A673 (cell line): ENCODE measurements at regions not wholly inside any gene's neighbourhood (a gene's known extent, or its start where the extent isn't known, plus 50 kb on each side); places are given as distances from the start of the nearest gene placed in this dataset.
A peak's percentile ranks its signal among the peaks of the same experiment; 100 is the strongest.

Source experiments
- BruUV-seq: library from RNA; stranded (reverse); fragments of 400-500 nt; replicated peaks from 2 replicates; lab custom pipeline; 2021; lab: Mats Ljungman, UMichigan
- CTCF ChIA-PET: fragments of 300-600 bp; sonication (Branson Sonifier 250); formaldehyde crosslinking; loops from one replicate; lab custom pipeline; 2022; ENCODE audit warnings: antibody characterized with exemption; lab: Charles Lee
- POLR2A ChIA-PET: fragments of 300-600 bp; sonication (Branson Sonifier 250); formaldehyde crosslinking; loops from one replicate; lab custom pipeline; 2022; ENCODE audit warnings: antibody characterized with exemption; ENCODE audit not compliant: low non-redundant PET; lab: Charles Lee
- DNase-seq: peaks from one replicate; pipeline ENCODE4 v3.0.0-alpha.2; 2015; ENCODE audit warnings: low spot score
- H3K27ac ChIP-seq: fragments of 200-600 bp; sonication (generic); 2 replicates; pipeline ENCODE4 v1.5.1; 2016; ENCODE audit warnings: mixed run types, low read depth, mild to moderate bottlenecking, mixed read lengths, antibody characterized with exemption, low read length; ENCODE audit not compliant: poor library complexity, severe bottlenecking
- H3K27me3 ChIP-seq: fragments of 200-600 bp; sonication (generic); replicated peaks from 2 replicates; pipeline ENCODE4 v1.6.1; 2017; ENCODE audit warnings: mixed run types, low read depth, mild to moderate bottlenecking, mixed read lengths, antibody characterized with exemption, low read length; ENCODE audit not compliant: insufficient read depth, poor library complexity
- H3K36me3 ChIP-seq: fragments of 200-600 bp; sonication (generic); 2 replicates; pipeline ENCODE4 v1.6.1; 2016; ENCODE audit warnings: mixed run types, mild to moderate bottlenecking, mixed read lengths, antibody characterized with exemption, low read length; ENCODE audit not compliant: insufficient read depth, poor library complexity, severe bottlenecking
- H3K4me1 ChIP-seq: fragments of 200-600 bp; sonication (generic); 2 replicates; pipeline ENCODE4 v1.6.1; 2017; ENCODE audit warnings: mixed run types, mild to moderate bottlenecking, mixed read lengths, antibody characterized with exemption, low read length; ENCODE audit not compliant: insufficient read depth, poor library complexity, severe bottlenecking
- H3K4me3 ChIP-seq: fragments of 200-600 bp; sonication (generic); 2 replicates; pipeline ENCODE4 v1.5.1; 2016; ENCODE audit warnings: low read depth, mixed run types, mild to moderate bottlenecking, mixed read lengths, low read length; ENCODE audit not compliant: poor library complexity, severe bottlenecking
- H3K9me3 ChIP-seq: fragments of 200-600 bp; sonication (generic); 2 replicates; pipeline ENCODE4 v1.6.1; 2016; ENCODE audit warnings: mixed run types, low read depth, mild to moderate bottlenecking, mixed read lengths, antibody characterized with exemption, low read length; ENCODE audit not compliant: poor library complexity, severe bottlenecking
- EZH2 ChIP-seq: fragments of 200-600 bp; sonication (generic); IDR thresholded peaks from 2 replicates; pipeline ENCODE4 v1.6.1; 2017; ENCODE audit warnings: borderline replicate concordance, low read depth, mild to moderate bottlenecking, mixed read lengths, antibody characterized with exemption, low read length; ENCODE audit not compliant: poor library complexity, severe bottlenecking
- intact Hi-C: fragments of 100-400 bp; cut with micrococcal nuclease; formaldehyde crosslinking; loops from one replicate; pipeline ENCODE4 v1.10.0; 2022; ENCODE audit not compliant: unreplicated experiment
- TF ChIP-seq, protein P1 (sequence below): fragments of 300-800, 200-600 bp; sonication (generic); conservative IDR thresholded peaks from 2 replicates; pipeline ENCODE4 v1.5.1; 2017; ENCODE audit warnings: low read depth, mild to moderate bottlenecking, antibody characterized with exemption, low read length, moderate library complexity, mixed read lengths

DNA sequence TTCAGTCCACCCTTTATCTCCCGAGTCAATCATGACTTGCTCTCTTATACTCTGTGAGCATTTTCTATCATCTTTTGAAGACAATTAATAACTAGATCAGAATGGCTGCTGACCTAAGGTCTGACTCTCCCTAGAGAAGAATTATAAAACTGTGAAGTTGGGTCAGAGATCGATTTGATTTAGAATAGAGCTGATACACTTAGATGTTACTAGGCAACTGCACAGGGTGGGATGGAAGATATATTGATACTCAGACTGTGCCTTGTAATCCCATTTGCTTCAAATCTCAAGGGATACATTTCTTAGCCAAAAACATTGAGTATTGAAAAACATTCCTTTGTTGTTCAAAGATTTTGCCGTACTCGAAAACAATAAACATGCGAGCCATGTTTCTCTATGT, 106.0 kb upstream of the NMUR2 start:
- TF ChIP-seq EZH2: no peak
- TF ChIP-seq, protein P1, sequence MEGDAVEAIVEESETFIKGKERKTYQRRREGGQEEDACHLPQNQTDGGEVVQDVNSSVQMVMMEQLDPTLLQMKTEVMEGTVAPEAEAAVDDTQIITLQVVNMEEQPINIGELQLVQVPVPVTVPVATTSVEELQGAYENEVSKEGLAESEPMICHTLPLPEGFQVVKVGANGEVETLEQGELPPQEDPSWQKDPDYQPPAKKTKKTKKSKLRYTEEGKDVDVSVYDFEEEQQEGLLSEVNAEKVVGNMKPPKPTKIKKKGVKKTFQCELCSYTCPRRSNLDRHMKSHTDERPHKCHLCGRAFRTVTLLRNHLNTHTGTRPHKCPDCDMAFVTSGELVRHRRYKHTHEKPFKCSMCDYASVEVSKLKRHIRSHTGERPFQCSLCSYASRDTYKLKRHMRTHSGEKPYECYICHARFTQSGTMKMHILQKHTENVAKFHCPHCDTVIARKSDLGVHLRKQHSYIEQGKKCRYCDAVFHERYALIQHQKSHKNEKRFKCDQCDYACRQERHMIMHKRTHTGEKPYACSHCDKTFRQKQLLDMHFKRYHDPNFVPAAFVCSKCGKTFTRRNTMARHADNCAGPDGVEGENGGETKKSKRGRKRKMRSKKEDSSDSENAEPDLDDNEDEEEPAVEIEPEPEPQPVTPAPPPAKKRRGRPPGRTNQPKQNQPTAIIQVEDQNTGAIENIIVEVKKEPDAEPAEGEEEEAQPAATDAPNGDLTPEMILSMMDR: no peak
- H3K4me3 ChIP-seq: no peak overlapping the region
- CTCF ChIA-PET: no interaction called here
- H3K9me3 ChIP-seq: no peaks in the 10 kb centered on the region
- BruUV-seq: no TSS peak
- H3K27ac ChIP-seq: no peak overlapping the region
- POLR2A ChIA-PET: no interaction called here
- no peaks in the 10 kb centered on the region for H3K4me1 ChIP-seq
- peaks cover 3% of the 10 kb centered on the region for H3K27me3 ChIP-seq
- intact Hi-C loops: no loop called here
- H3K36me3 ChIP-seq: no peaks in the 10 kb centered on the region
- DNase-seq: no peak

DNA sequence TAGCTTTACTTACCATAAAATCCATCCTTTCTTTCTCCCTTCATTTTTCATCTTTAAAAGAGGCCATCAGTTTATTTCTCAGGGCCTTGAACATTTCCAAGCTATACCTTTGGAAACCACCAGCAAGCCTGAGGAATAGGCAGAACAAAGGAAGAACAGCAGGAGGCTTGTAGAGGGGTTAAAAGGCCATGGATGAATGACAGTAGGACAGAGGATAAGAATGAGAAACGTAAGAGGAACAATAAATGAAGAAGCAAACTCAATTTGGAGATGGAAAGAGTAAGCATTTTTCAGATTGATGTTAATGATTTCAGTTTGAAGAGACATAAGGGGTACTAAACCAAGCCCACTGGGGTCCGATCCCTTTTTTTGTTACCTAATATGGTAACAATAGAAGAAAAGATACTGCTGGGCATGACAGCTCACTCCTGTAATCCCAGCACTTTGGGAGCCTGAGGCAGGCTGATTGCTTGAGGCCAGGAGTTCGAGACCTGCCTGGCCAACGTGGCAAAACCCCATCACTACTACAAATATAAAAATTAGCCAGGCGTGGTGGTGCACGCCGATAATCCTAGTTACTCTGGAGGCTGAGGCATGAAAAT, 106.6 kb upstream of the NMUR2 start:
- TF ChIP-seq, protein P1: no peak
- ChIA-PET POLR2A (interaction anchor here (0.6 kb wide), 1 partner anchor 584 kb away, joined by 3 read pairs; no protein-coding TSS in a partner anchor), CTCF (no interaction called here)
- no TSS peak for BruUV-seq
- Histone ChIP-seq H3K27me3 (peaks cover 6% of the 10 kb centered on the region), H3K4me1 (no peaks in the 10 kb centered on the region), H3K9me3 (no peaks in the 10 kb centered on the region), H3K36me3 (no peaks in the 10 kb centered on the region), H3K4me3 (no peak overlapping the region), H3K27ac (no peak overlapping the region)
- no peak for DNase-seq
- intact Hi-C loops: no loop called here

DNA sequence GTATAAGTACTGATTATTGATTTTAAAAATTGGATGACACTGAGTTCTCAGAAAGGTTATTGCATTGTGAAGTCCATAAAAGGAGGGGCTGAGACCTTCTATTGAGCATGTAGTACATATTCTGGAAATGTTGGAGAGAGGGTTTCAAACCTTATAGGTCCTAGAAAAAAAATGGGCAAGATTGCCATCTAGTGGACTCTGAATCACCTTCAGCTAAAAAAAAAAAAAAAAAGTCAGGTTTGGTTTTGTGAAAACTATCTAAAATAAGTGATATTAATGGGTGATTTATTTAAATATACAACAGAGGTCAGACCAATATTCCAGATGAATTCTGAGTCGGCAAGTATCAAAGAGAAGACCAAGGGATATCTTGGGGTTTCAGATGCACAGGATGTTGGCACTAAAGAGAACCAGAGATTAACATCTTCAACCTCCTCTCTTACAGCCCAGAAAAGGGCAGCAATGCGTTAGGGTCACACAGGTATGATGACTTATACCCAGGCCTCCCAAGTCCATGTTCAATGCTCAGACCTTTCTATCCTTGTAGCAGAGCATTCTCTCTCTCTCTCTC, 109.8 kb upstream of the NMUR2 start:
- Histone ChIP-seq H3K9me3 (no peaks in the 10 kb centered on the region), H3K4me1 (no peaks in the 10 kb centered on the region), H3K36me3 (no peaks in the 10 kb centered on the region), H3K27ac (no peak overlapping the region), H3K27me3 (peaks cover 23% of the 10 kb centered on the region), H3K4me3 (no peak overlapping the region)
- no TSS peak for BruUV-seq
- DNase-seq: peak; percentile 33
- intact Hi-C loops: loop anchor here (2.0 kb wide), 1 partner anchor 690 kb away; no protein-coding TSS in a partner anchor
- TF ChIP-seq, protein P1: peak; percentile 63
- TF ChIP-seq EZH2: no peak
- ChIA-PET POLR2A (no interaction called here), CTCF (interaction anchor here (0.6 to 0.7 kb wide), 5 partner anchors 372 to 1846 kb away, joined by 3 to 4 read pairs (median 3); no protein-coding TSS in a partner anchor)
